ENCODE measurements at regions not wholly inside any gene's neighbourhood (a gene's known extent, or its start where the extent isn't known, plus 50 kb on each side); places are given as distances from the start of the nearest gene placed in this dataset.

- no peak for DNase-seq
These were observed 213.0 kb upstream of the PRMT6 start for GRCh38 chr1:106843518-106843917.

- no peak for DNase-seq
These were observed 209.8 kb upstream of the PRMT6 start for GRCh38 chr1:106846656-106847055.

- DNase-seq, result no peak
These were observed 195.4 kb upstream of the PRMT6 start for GRCh38 chr1:106861110-106861509.

- no peak for DNase-seq
These were observed 187.6 kb upstream of the PRMT6 start for GRCh38 chr1:106868828-106869227.

GRCh38 chr1:106875622-106876021, 180.9 kb upstream of the PRMT6 start:
- DNase-seq, result no peak

GRCh38 chr1:106876384-106876783, 180.1 kb upstream of the PRMT6 start:
- no peak for DNase-seq

- no peak for DNase-seq
These were observed 176.9 kb upstream of the PRMT6 start for GRCh38 chr1:106879538-106879937.

- DNase-seq, result no peak
These were observed 176.2 kb upstream of the PRMT6 start for GRCh38 chr1:106880226-106880625.

- no peak for DNase-seq
These were observed 173.3 kb upstream of the PRMT6 start for GRCh38 chr1:106883208-106883607.

- DNase-seq, result no peak
These were observed 167.4 kb upstream of the PRMT6 start for GRCh38 chr1:106889059-106889458.

GRCh38 chr1:106889583-106889982, 166.9 kb upstream of the PRMT6 start:
- no peak for DNase-seq

- DNase-seq, result no peak
These were observed 158.5 kb upstream of the PRMT6 start for GRCh38 chr1:106897976-106898375.

- DNase-seq, result no peak
These were observed 156.8 kb upstream of the PRMT6 start for GRCh38 chr1:106899644-106900043.

- no peak for DNase-seq
These were observed 148.7 kb upstream of the PRMT6 start for GRCh38 chr1:106907795-106908194.

- no peak for DNase-seq
These were observed 147.8 kb upstream of the PRMT6 start for GRCh38 chr1:106908689-106909088.

GRCh38 chr1:106910798-106911197, 145.7 kb upstream of the PRMT6 start:
- no peak for DNase-seq

- DNase-seq, result no peak
These were observed 144.3 kb upstream of the PRMT6 start for GRCh38 chr1:106912131-106912530.

GRCh38 chr1:106921186-106921585, 135.3 kb upstream of the PRMT6 start:
- DNase-seq, result no peak

- no peak for DNase-seq
These were observed 132.1 kb upstream of the PRMT6 start for GRCh38 chr1:106924360-106924759.

- no peak for DNase-seq
These were observed 130.7 kb upstream of the PRMT6 start for GRCh38 chr1:106925750-106926149.

- no peak for DNase-seq
These were observed 129.5 kb upstream of the PRMT6 start for GRCh38 chr1:106926803-106927582.

- DNase-seq, result no peak
These were observed 119.4 kb upstream of the PRMT6 start for GRCh38 chr1:106937104-106937503.

GRCh38 chr1:106944721-106945120, 111.8 kb upstream of the PRMT6 start:
- DNase-seq, result no peak

- DNase-seq, result no peak
These were observed 103.7 kb upstream of the PRMT6 start for GRCh38 chr1:106952776-106953175.

GRCh38 chr1:106954661-106955229, 101.7 kb upstream of the PRMT6 start:
- no peak for DNase-seq

Data from GOT3 (cell line).